Right lobe of liver (tissue), 4 donors: ENCODE measurements at regions not wholly inside any gene's neighbourhood (a gene's known extent, or its start where the extent isn't known, plus 50 kb on each side); places are given as distances from the start of the nearest gene placed in this dataset.

Source experiments
- CTCF ChIP-seq, 4 donors: fragments of 200-600 bp in 3 of 4; fragments of 450-650 bp in 1 of 4; IDR thresholded peaks; one replicate each; pipeline versions ENCODE4 v1.5.1 to v1.8.0; 2016 to 2022; ENCODE audit warnings: antibody characterized with exemption in 4 of 4, mild to moderate bottlenecking in 2 of 4
- POLR2A ChIP-seq: fragments of 450-650 bp; IDR thresholded peaks from one replicate; pipeline ENCODE4 v1.6.1; 2017; ENCODE audit warnings: antibody characterized with exemption, mild to moderate bottlenecking
- donor health status: DM: no; HTN: no; CAD: no.
- donor health status: DM: no; HTN: no; CAD: no.
- donor health status: DM: no; HTN: yes; CAD: no.

- TF ChIP-seq CTCF (IDR thresholded peaks at IDR 0.05) (no peak), POLR2A (no peak)
Observed at GRCh38 chr10:64182671-64183070, 661.5 kb downstream of the REEP3 start.
